H1 (cell line): ENCODE measurements at regions not wholly inside any gene's neighbourhood (a gene's known extent, or its start where the extent isn't known, plus 50 kb on each side); places are given as distances from the start of the nearest gene placed in this dataset.

Source experiments
- CTCF ChIA-PET: fragments of 300-600 bp; sonication (Branson Sonifier 250); formaldehyde crosslinking; loops from one replicate; lab custom pipeline; 2021; ENCODE audit not compliant: partially characterized antibody; lab: Charles Lee
- POLR2A ChIA-PET: fragments of 300-600 bp; sonication (Branson Sonifier 250); formaldehyde crosslinking; loops from one replicate; lab custom pipeline; 2021; ENCODE audit warnings: inconsistent platforms; ENCODE audit not compliant: partially characterized antibody; lab: Charles Lee
- DNase-seq, 2 experiments: peaks; one replicate each; pipeline versions ENCODE4 v3.0.0 to v3.0.0-alpha.2; 2010 to 2022; ENCODE audit warnings: low spot score in 2 of 2, low read depth in 1 of 2, mixed read lengths in 1 of 2
- FAIRE-seq: peaks from 2 replicates; lab custom pipeline; 2011; peaks lifted over from hg19 to GRCh38; lab: Jason Lieb, UNC
- H2AFZ ChIP-seq: 2 replicates; pipeline ENCODE4 v1.8.1; 2012; ENCODE audit warnings: low read length, inconsistent platforms
- H2AK5ac ChIP-seq: 2 replicates; pipeline ENCODE4 v1.6.1; 2013; ENCODE audit warnings: low read depth, low read length
- H2BK120ac ChIP-seq: replicated peaks from 2 replicates; pipeline ENCODE3; 2013; ENCODE audit warnings: low read depth, low read length, inconsistent platforms
- H2BK12ac ChIP-seq: 2 replicates; pipeline ENCODE4 v1.6.1; 2013; ENCODE audit warnings: low read depth, low read length
- H2BK15ac ChIP-seq: 2 replicates; pipeline ENCODE4 v1.6.1; 2013; ENCODE audit warnings: low read length
- H2BK20ac ChIP-seq: 2 replicates; pipeline ENCODE4 v1.6.1; 2013; ENCODE audit warnings: low read length
- H2BK5ac ChIP-seq: 2 replicates; pipeline ENCODE4 v1.6.1; 2013; ENCODE audit warnings: low read depth, low read length
- H3K14ac ChIP-seq: 2 replicates; pipeline ENCODE4 v1.6.1; 2013; ENCODE audit warnings: inconsistent platforms; ENCODE audit not compliant: insufficient read length
- H3K18ac ChIP-seq: 2 replicates; pipeline ENCODE4 v1.6.1; 2013; ENCODE audit warnings: low read length; ENCODE audit errors: extremely low read depth
- H3K23ac ChIP-seq: 2 replicates; pipeline ENCODE4 v1.6.1; 2013; ENCODE audit warnings: inconsistent platforms; ENCODE audit not compliant: insufficient read length
- H3K23me2 ChIP-seq: 2 replicates; pipeline ENCODE4 v1.6.1; 2013; ENCODE audit warnings: low read depth, low read length
- H3K27ac ChIP-seq: 2 replicates; pipeline ENCODE4 v1.6.1; 2011; ENCODE audit warnings: low read depth, low read length, inconsistent platforms
- H3K27me3 ChIP-seq, 4 experiments: replicated peaks in 1 of 4; 1 replicate in 1 of 4; 2 replicates in 3 of 4; pipeline versions ENCODE4 v1.6.1 to v1.8.1; 2011 to 2013; ENCODE audit warnings: low read length in 3 of 4, mild to moderate bottlenecking in 3 of 4, inconsistent platforms in 2 of 4, mixed read lengths in 2 of 4, moderate library complexity in 1 of 4; ENCODE audit not compliant: control insufficient read depth in 3 of 4, insufficient read depth in 3 of 4; ENCODE audit errors: extremely low read depth in 1 of 4
- H3K36me3 ChIP-seq, 4 experiments: 2 replicates each; pipeline versions ENCODE4 v1.6.1 to v1.8.1; 2011 to 2013; ENCODE audit warnings: mild to moderate bottlenecking in 4 of 4, low read length in 3 of 4, moderate library complexity in 2 of 4, control low read depth in 1 of 4, inconsistent platforms in 1 of 4; ENCODE audit not compliant: insufficient read depth in 4 of 4, control insufficient read depth in 2 of 4
- H3K4ac ChIP-seq: replicated peaks from 2 replicates; pipeline ENCODE3; 2013; ENCODE audit warnings: low read length, low read depth, mixed read lengths, inconsistent platforms; ENCODE audit not compliant: insufficient read length
- H3K4me1 ChIP-seq, 4 experiments: replicated peaks in 1 of 4; 1 replicate in 1 of 4; 2 replicates in 3 of 4; pipeline versions ENCODE4 v1.6.1 to v1.8.1; 2011 to 2013; ENCODE audit warnings: low read length in 3 of 4, inconsistent platforms in 2 of 4, mixed read lengths in 1 of 4; ENCODE audit not compliant: insufficient read depth in 4 of 4, control insufficient read depth in 3 of 4
- H3K4me2 ChIP-seq, 2 experiments: 2 replicates each; pipeline versions ENCODE4 v1.6.1 to v1.8.1; 2011 to 2013; ENCODE audit warnings: low read depth in 2 of 2, low read length in 2 of 2, control low read depth in 1 of 2, inconsistent platforms in 1 of 2, mild to moderate bottlenecking in 1 of 2; ENCODE audit not compliant: insufficient read depth in 1 of 2
- H3K4me3 ChIP-seq, 4 experiments: fragments of 200-600, 300-600 bp in 1 of 4; sonication (generic), shearing (Covaris generic), sonication (Bioruptor Twin) in 1 of 4; 2 replicates each; pipeline versions ENCODE4 v1.5.1 to v1.8.1; 2011 to 2016; ENCODE audit warnings: low read length in 4 of 4, low read depth in 3 of 4, control low read depth in 2 of 4, inconsistent platforms in 2 of 4, mild to moderate bottlenecking in 2 of 4, mixed read lengths in 1 of 4, moderate library complexity in 1 of 4; ENCODE audit not compliant: insufficient read depth in 2 of 4; ENCODE audit errors: extremely low read depth in 1 of 4
- H3K56ac ChIP-seq: replicated peaks from 2 replicates; pipeline ENCODE3; 2013; ENCODE audit warnings: low read depth, mild to moderate bottlenecking, mixed read lengths, low read length, inconsistent platforms; ENCODE audit not compliant: insufficient read length
- H3K79me1 ChIP-seq: 2 replicates; pipeline ENCODE4 v1.6.1; 2013; ENCODE audit warnings: low read depth, low read length, control low read depth
- H3K79me2 ChIP-seq, 2 experiments: 2 replicates each; pipeline versions ENCODE4 v1.6.1 to v1.8.1; 2012 to 2013; ENCODE audit warnings: low read length in 2 of 2, mild to moderate bottlenecking in 2 of 2, inconsistent platforms in 1 of 2; ENCODE audit not compliant: insufficient read depth in 2 of 2, control insufficient read depth in 1 of 2
- H3K9ac ChIP-seq, 4 experiments: replicated peaks in 1 of 4; 1 replicate in 1 of 4; 2 replicates in 3 of 4; pipeline versions ENCODE4 v1.6.1 to v1.8.1; 2011 to 2013; ENCODE audit warnings: low read depth in 3 of 4, low read length in 3 of 4, control low read depth in 2 of 4, mild to moderate bottlenecking in 2 of 4, moderate library complexity in 2 of 4, inconsistent platforms in 1 of 4; ENCODE audit errors: extremely low read depth in 1 of 4
- H3K9me3 ChIP-seq, 2 experiments: 2 replicates each; pipeline versions ENCODE4 v1.6.1 to v1.8.1; 2012 to 2013; ENCODE audit warnings: mild to moderate bottlenecking in 2 of 2, moderate library complexity in 2 of 2, control low read depth in 1 of 2, inconsistent platforms in 1 of 2, low read depth in 1 of 2, low read length in 1 of 2, mixed read lengths in 1 of 2; ENCODE audit not compliant: insufficient read depth in 2 of 2
- H4K20me1 ChIP-seq, 2 experiments: replicated peaks in 1 of 2; 2 replicates each; pipeline versions ENCODE3 to v1.8.1; 2011 to 2013; ENCODE audit warnings: inconsistent platforms in 2 of 2, low read length in 2 of 2, mild to moderate bottlenecking in 1 of 2; ENCODE audit not compliant: insufficient read depth in 2 of 2, control insufficient read depth in 1 of 2
- H4K5ac ChIP-seq: 2 replicates; pipeline ENCODE4 v1.6.1; 2013; ENCODE audit warnings: low read length, low read depth, mixed read lengths, inconsistent platforms; ENCODE audit not compliant: insufficient read length
- H4K8ac ChIP-seq: 2 replicates; pipeline ENCODE4 v1.8.0; 2013; ENCODE audit warnings: mild to moderate bottlenecking, moderate library complexity, low read length, inconsistent platforms; ENCODE audit not compliant: insufficient read depth; ENCODE audit errors: extremely low read depth
- H4K91ac ChIP-seq: replicated peaks from 2 replicates; pipeline ENCODE3; 2013; ENCODE audit warnings: low read length, mixed read lengths, inconsistent platforms; ENCODE audit not compliant: insufficient read length
- BACH1 ChIP-seq: IDR thresholded peaks from 2 replicates; pipeline ENCODE4 v1.6.1; 2012; ENCODE audit warnings: low read length, improper control_type of control experiment
- CEBPB ChIP-seq: IDR thresholded peaks from 2 replicates; pipeline ENCODE4 v1.6.1; 2012; ENCODE audit warnings: low read depth, low read length
- CTCF ChIP-seq, 3 experiments: IDR thresholded peaks; 1 replicate in 2 of 3; 2 replicates in 1 of 3; pipeline versions ENCODE4 v1.5.1 to v1.6.1; 2011; ENCODE audit warnings: low read length in 3 of 3, mild to moderate bottlenecking in 3 of 3, inconsistent platforms in 2 of 3, low read depth in 1 of 3, moderate library complexity in 1 of 3; ENCODE audit not compliant: insufficient read depth in 1 of 3; ENCODE audit errors: control extremely low read depth in 1 of 3
- FOSL1 ChIP-seq: IDR thresholded peaks from 2 replicates; pipeline ENCODE4 v1.6.1; 2011; ENCODE audit warnings: mild to moderate bottlenecking, low read depth, low read length, moderate library complexity; ENCODE audit not compliant: insufficient read depth
- JUN ChIP-seq: IDR thresholded peaks from 2 replicates; pipeline ENCODE4 v1.6.1; 2011; ENCODE audit warnings: low read depth, mild to moderate bottlenecking, improper control_type of control experiment, low read length
- MAFK ChIP-seq: IDR thresholded peaks from 2 replicates; pipeline ENCODE4 v1.6.1; 2012; ENCODE audit warnings: low read depth, mild to moderate bottlenecking, improper control_type of control experiment, low read length
- MAX ChIP-seq: IDR thresholded peaks from 2 replicates; pipeline ENCODE4 v1.6.1; 2012; ENCODE audit warnings: inconsistent platforms
- POU5F1 ChIP-seq: IDR thresholded peaks from 2 replicates; pipeline ENCODE4 v1.6.1; 2011; ENCODE audit warnings: low read depth, mild to moderate bottlenecking, low read length, moderate library complexity
- RAD21 ChIP-seq, 2 experiments: IDR thresholded peaks in 1 of 2; conservative IDR thresholded peaks in 1 of 2; 2 replicates each; pipeline ENCODE4 v1.6.1; 2011; ENCODE audit warnings: low read depth in 2 of 2, low read length in 2 of 2, improper control_type of control experiment in 1 of 2, inconsistent platforms in 1 of 2, mild to moderate bottlenecking in 1 of 2, moderate library complexity in 1 of 2
- SP4 ChIP-seq: IDR thresholded peaks from 2 replicates; pipeline ENCODE4 v1.6.1; 2012; ENCODE audit warnings: low read length, inconsistent platforms
- USF2 ChIP-seq: IDR thresholded peaks from 2 replicates; pipeline ENCODE4 v1.6.1; 2011; ENCODE audit warnings: low read length, improper control_type of control experiment
- WGBS, 2 experiments: shearing (Covaris generic) in 1 of 2; methylation state at CpG; one replicate each; pipeline versions ENCODE4 v1.1.6 to v1.1.7; 2013 to 2015; ENCODE audit warnings: low lambda C conversion rate in 2 of 2, mixed read lengths in 2 of 2, inconsistent platforms in 1 of 2, low coverage in 1 of 2, missing lambda C conversion rate in 1 of 2; ENCODE audit not compliant: insufficient replicate concordance in 2 of 2, insufficient coverage in 1 of 2, insufficient read length in 1 of 2; ENCODE audit errors: extremely low coverage in 1 of 2, missing lambda C conversion rate in 1 of 2; 5-methylcytosine and 5-hydroxymethylcytosine counted together

GRCh38 chr6:112618849-112619248 lies 271.7 kb downstream of the RFPL4B start:
- Histone ChIP-seq H4K8ac (no peak overlapping the region), H2BK15ac (no peak overlapping the region), H3K9me3 (no peaks in the 10 kb centered on the region), H3K9ac (no peak overlapping the region), H3K56ac (no peak overlapping the region), H2BK5ac (no peak overlapping the region), H2AFZ (peak overlapping the region; percentile 56; the same call in 1 of the 2 replicates), H2BK20ac (no peak overlapping the region), H3K14ac (no peak overlapping the region), H2AK5ac (no peak overlapping the region), H3K27me3 (no peaks in the 10 kb centered on the region), H4K5ac (no peak overlapping the region), H2BK120ac (no peak overlapping the region), H3K4me1 (peaks cover 0 to 2% (median 0%) of the 10 kb centered on the region in 4 experiments; a peak in 1 of 7 replicates), H4K20me1 (no peaks in the 10 kb centered on the region), H4K91ac (no peak overlapping the region), H3K79me2 (no peaks in the 10 kb centered on the region), H3K4me2 (no peak overlapping the region), H3K23me2 (no peaks in the 10 kb centered on the region), H3K18ac (no peak overlapping the region), H3K27ac (no peak overlapping the region), H3K36me3 (no peaks in the 10 kb centered on the region), H3K79me1 (no peaks in the 10 kb centered on the region), H3K23ac (no peak overlapping the region), H2BK12ac (no peak overlapping the region), H3K4ac (no peak overlapping the region), H3K4me3 (no peak overlapping the region)
- POLR2A ChIA-PET, result no interaction called here
- CTCF ChIA-PET, result interaction anchor here (0.6 to 2.5 kb wide), 20 partner anchors 8 to 439 kb away, joined by 3 to 12 read pairs (median 4); no protein-coding TSS in a partner anchor
- DNase-seq (no peak), FAIRE-seq (peak; percentile 28)
- WGBS, 2 experiments, result 74% methylated on average over 3 of the region's 3 CpGs; no CpG with 5 or more reads in 1 of the 2 experiments
- TF ChIP-seq JUN (no peak), MAX (0 out of 2 replicates have a peak, but pooled peaks have one; percentile 17), USF2 (no peak), RAD21 (IDR thresholded peaks at IDR 0.05 in 1 of 2, conservative IDR thresholded peaks at IDR 0.05 in 1 of 2; ENCODE audit: low read depth in 2 of 2, low read length in 2 of 2) (peak; percentile 71 to 77), MAFK (no peak), POU5F1 (no peak), CTCF (IDR thresholded peaks at IDR 0.05; ENCODE audit: control extremely low read depth in 1 of 3, insufficient read depth in 1 of 3, low read depth in 1 of 3, low read length in 3 of 3) (peak; percentile 20 to 58 (median 44)), SP4 (no peak), BACH1 (no peak), CEBPB (peak; percentile 65), FOSL1 (no peak)
